B cell (primary cell): ENCODE measurements at regions not wholly inside any gene's neighbourhood (a gene's known extent, or its start where the extent isn't known, plus 50 kb on each side); places are given as distances from the start of the nearest gene placed in this dataset.
A peak's percentile ranks its signal among the peaks of the same experiment; 100 is the strongest.

Experiments used
- ATAC-seq: fragments of 200-7000 bp; cut with Tn5 transposase; one replicate; pipeline ENCODE4 v1.10.0; 2021; ENCODE audit warnings: low read depth, mild to moderate bottlenecking, moderate number of reproducible peaks, moderate library complexity
- CTCF ChIA-PET: fragments of 350-600 bp; sonication (Branson Sonifier 250); formaldehyde crosslinking; loops from one replicate; lab custom pipeline; 2021; ENCODE audit warnings: antibody characterized with exemption, inconsistent platforms; lab: Charles Lee
- POLR2A ChIA-PET: fragments of 350-600 bp; sonication (Branson Sonifier 250); formaldehyde crosslinking; loops from one replicate; lab custom pipeline; 2021; ENCODE audit warnings: antibody characterized with exemption; lab: Charles Lee
- DNase-seq: peaks from one replicate; pipeline ENCODE4 v3.0.0; 2013
- H2AFZ ChIP-seq: 2 replicates; pipeline ENCODE4 v1.6.1; 2012; ENCODE audit warnings: mild to moderate bottlenecking, low read depth, low read length; ENCODE audit not compliant: insufficient read depth, poor library complexity, severe bottlenecking
- H3K27ac ChIP-seq, 2 donors: 1 replicate in 1 of 2; 2 replicates in 1 of 2; pipeline ENCODE4 v1.5.1; 2012 to 2013; ENCODE audit warnings: low read length in 2 of 2, mild to moderate bottlenecking in 2 of 2, moderate library complexity in 1 of 2
- H3K27me3 ChIP-seq, 4 experiments: fragments of 200-600 bp in 1 of 4; sonication (generic) in 1 of 4; replicated peaks in 1 of 4; 1 replicate in 2 of 4; 2 replicates in 2 of 4; pipeline versions ENCODE4 v1.6.1 to v1.7.0; 2013 to 2016; ENCODE audit warnings: low read length in 3 of 4, mild to moderate bottlenecking in 2 of 4, mixed read lengths in 1 of 4, moderate library complexity in 1 of 4; ENCODE audit not compliant: insufficient read depth in 4 of 4, control insufficient read depth in 3 of 4; ENCODE audit errors: control extremely low read depth in 1 of 4
- H3K36me3 ChIP-seq, 2 experiments: replicated peaks in 1 of 2; 1 replicate in 1 of 2; 2 replicates in 1 of 2; pipeline versions ENCODE4 v1.6.1 to v1.7.1; 2013; ENCODE audit warnings: low read length in 1 of 2; ENCODE audit not compliant: insufficient read depth in 2 of 2, control insufficient read depth in 1 of 2; ENCODE audit errors: control extremely low read depth in 1 of 2, extremely low read depth in 1 of 2
- H3K4me1 ChIP-seq, 2 donors: fragments of 200-600 bp in 1 of 2; sonication (generic) in 1 of 2; 1 replicate in 1 of 2; 2 replicates in 1 of 2; pipeline versions ENCODE4 v1.5.1 to v1.6.1; 2013 to 2017; ENCODE audit warnings: low read length in 2 of 2; ENCODE audit not compliant: control insufficient read depth in 2 of 2, insufficient read depth in 2 of 2
- H3K4me2 ChIP-seq: replicated peaks from 2 replicates; pipeline ENCODE3; 2012; ENCODE audit warnings: mild to moderate bottlenecking, low read depth, low read length; ENCODE audit not compliant: poor library complexity, severe bottlenecking
- H3K4me3 ChIP-seq, 5 experiments: fragments of 200-600 bp in 1 of 5; sonication (generic) in 1 of 5; 1 replicate in 3 of 5; 2 replicates in 2 of 5; pipeline versions ENCODE4 v1.5.1 to v1.7.0; 2011 to 2016; ENCODE audit warnings: low read length in 4 of 5, mild to moderate bottlenecking in 4 of 5, low read depth in 2 of 5, control low read depth in 1 of 5, moderate library complexity in 1 of 5; ENCODE audit not compliant: insufficient read depth in 1 of 5; ENCODE audit errors: control extremely low read depth in 1 of 5, extremely low read depth in 1 of 5
- H3K79me2 ChIP-seq: fragments of 200-600 bp; sonication (generic); one replicate; pipeline ENCODE4 v1.6.0; 2016; ENCODE audit warnings: low read length; ENCODE audit not compliant: control insufficient read depth, insufficient read depth
- H3K9ac ChIP-seq: fragments of 200-600 bp; sonication (generic); 2 replicates; pipeline ENCODE4 v1.6.1; 2017; ENCODE audit warnings: mild to moderate bottlenecking, low read length, moderate library complexity
- H3K9me3 ChIP-seq, 3 donors: one replicate each; pipeline versions ENCODE4 v1.6.1 to v1.7.1; 2013; ENCODE audit warnings: low read length in 2 of 3; ENCODE audit not compliant: control insufficient read depth in 2 of 3, insufficient read depth in 1 of 3; ENCODE audit errors: control extremely low read depth in 1 of 3
- H4K20me1 ChIP-seq: 2 replicates; pipeline ENCODE4 v1.6.0; 2012; ENCODE audit warnings: mild to moderate bottlenecking, low read length; ENCODE audit not compliant: insufficient read depth, control insufficient read depth, poor library complexity, severe bottlenecking
- H3K27ac Mint-ChIP-seq: one replicate; pipeline ENCODE4 v1.8.0; 2021; ENCODE audit warnings: mixed read lengths
- H3K27me3 Mint-ChIP-seq: one replicate; pipeline ENCODE4 v1.8.0; 2021; ENCODE audit warnings: mixed read lengths
- H3K4me1 Mint-ChIP-seq: one replicate; pipeline ENCODE4 v1.8.0; 2021; ENCODE audit warnings: mixed read lengths
- H3K4me3 Mint-ChIP-seq: one replicate; pipeline ENCODE4 v1.8.0; 2021; ENCODE audit warnings: mixed read lengths
- H3K9me3 Mint-ChIP-seq: one replicate; pipeline ENCODE4 v1.8.0; 2022; ENCODE audit warnings: mixed read lengths; ENCODE audit not compliant: insufficient read depth
- EZH2 ChIP-seq: IDR thresholded peaks from 2 replicates; pipeline ENCODE4 v1.6.1; 2012; ENCODE audit warnings: borderline replicate concordance, low read depth, mild to moderate bottlenecking, moderate library complexity, low read length; ENCODE audit not compliant: insufficient read depth, poor library complexity, severe bottlenecking
- WGBS: methylation state at CpG from one replicate; pipeline ENCODE4 v1.1.5; 2013; ENCODE audit warnings: missing lambda C conversion rate; ENCODE audit not compliant: insufficient coverage; 5-methylcytosine and 5-hydroxymethylcytosine counted together
- intact Hi-C: fragments of 100-400 bp; cut with micrococcal nuclease; formaldehyde crosslinking; loops from one replicate; pipeline ENCODE4 v1.10.0; 2022
- TF ChIP-seq, protein P1 (sequence below): fragments of 200-600 bp; IDR thresholded peaks from one replicate; pipeline ENCODE4 v1.8.0; 2022; ENCODE audit warnings: antibody characterized with exemption, mild to moderate bottlenecking

DNA sequence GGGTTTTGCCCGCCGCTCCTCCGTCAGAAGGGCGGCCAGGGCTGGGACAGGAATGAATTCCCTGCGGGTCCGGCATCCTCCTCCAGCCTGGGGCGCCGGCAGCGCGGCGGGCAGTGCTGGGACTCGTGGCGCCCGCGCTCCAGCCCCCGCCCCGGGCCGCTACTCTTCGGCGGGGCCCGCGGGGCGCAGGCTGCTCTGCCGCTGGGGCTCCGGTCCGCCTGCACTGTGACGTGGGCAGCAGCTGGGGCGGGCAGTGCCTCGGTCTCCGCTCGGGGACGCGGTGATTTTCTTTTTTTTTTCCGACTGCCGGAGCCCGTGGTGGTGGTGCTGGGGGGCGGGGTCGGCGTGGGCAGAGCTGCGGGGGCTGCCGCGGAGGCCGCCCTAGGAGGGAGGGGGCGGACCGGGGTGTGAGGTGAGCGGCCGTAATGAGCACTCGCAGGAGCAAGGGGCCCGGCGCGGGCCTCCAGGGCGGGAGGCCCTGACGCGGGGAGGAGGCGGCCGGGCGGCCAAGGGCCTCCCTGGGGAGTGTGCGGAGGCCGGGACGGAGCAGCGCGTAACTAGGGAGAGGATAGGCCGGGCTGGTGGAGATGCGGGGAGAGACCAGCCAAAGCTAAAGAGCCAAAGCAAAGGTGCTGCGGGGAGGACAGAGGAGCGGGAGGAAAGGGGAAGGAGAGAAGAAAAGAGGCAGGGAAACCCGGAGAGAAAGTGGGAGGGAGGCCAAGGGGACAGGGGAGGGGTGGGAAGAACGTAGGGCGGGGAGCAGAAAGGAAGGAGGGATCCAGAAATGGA is 73.3 kb upstream of the ZBED5 start:
- Histone ChIP-seq H3K27ac (peak overlapping the region in 1 of 2 donors; percentile 31), H3K4me1 (peaks cover 22 to 24% of the 10 kb centered on the region in 2 donors), H4K20me1 (no peaks in the 10 kb centered on the region), H3K4me3 (peak overlapping the region in 4 of 5 experiments; percentile 41 to 77 (median 60)), H3K9ac (peak overlapping the region; percentile 74), H2AFZ (peak overlapping the region; percentile 95), H3K27me3 (peaks cover 0 to 44% (median 28%) of the 10 kb centered on the region in 4 experiments), H3K4me2 (peak overlapping the region; percentile 99), H3K79me2 (no peaks in the 10 kb centered on the region), H3K36me3 (no peaks in the 10 kb centered on the region), H3K9me3 (no peaks in the 10 kb centered on the region)
- H3K27ac Mint-ChIP-seq, result no peak overlapping the region
- POLR2A ChIA-PET, result interaction anchor here (0.7 to 1.6 kb wide), 6 partner anchors 49 to 122 kb away, joined by 3 to 12 read pairs (median 7); partner anchors contain the start of genes EIF4G2 and ZBED5
- no peak for TF ChIP-seq EZH2
- TF ChIP-seq, protein P1, sequence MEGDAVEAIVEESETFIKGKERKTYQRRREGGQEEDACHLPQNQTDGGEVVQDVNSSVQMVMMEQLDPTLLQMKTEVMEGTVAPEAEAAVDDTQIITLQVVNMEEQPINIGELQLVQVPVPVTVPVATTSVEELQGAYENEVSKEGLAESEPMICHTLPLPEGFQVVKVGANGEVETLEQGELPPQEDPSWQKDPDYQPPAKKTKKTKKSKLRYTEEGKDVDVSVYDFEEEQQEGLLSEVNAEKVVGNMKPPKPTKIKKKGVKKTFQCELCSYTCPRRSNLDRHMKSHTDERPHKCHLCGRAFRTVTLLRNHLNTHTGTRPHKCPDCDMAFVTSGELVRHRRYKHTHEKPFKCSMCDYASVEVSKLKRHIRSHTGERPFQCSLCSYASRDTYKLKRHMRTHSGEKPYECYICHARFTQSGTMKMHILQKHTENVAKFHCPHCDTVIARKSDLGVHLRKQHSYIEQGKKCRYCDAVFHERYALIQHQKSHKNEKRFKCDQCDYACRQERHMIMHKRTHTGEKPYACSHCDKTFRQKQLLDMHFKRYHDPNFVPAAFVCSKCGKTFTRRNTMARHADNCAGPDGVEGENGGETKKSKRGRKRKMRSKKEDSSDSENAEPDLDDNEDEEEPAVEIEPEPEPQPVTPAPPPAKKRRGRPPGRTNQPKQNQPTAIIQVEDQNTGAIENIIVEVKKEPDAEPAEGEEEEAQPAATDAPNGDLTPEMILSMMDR, result no peak
- H3K4me1 Mint-ChIP-seq, result peaks cover 16% of the 10 kb centered on the region
- peak overlapping the region; percentile 87 for H3K4me3 Mint-ChIP-seq
- DNase-seq, result peak; percentile 66
- intact Hi-C loops, result loop anchor here (5.0 to 10.0 kb wide), 5 partner anchors 46 to 911 kb away; partner anchors contain the start of genes EIF4G2, GALNT18 and USP47
- WGBS, result under 1% methylated on average over 67 of the region's 69 CpGs
- CTCF ChIA-PET, result interaction anchor here (0.6 to 6.1 kb wide), 15 partner anchors 10 to 856 kb away, joined by 3 to 154 read pairs (median 4); no protein-coding TSS in a partner anchor
- H3K27me3 Mint-ChIP-seq, result peaks cover 38% of the 10 kb centered on the region
- no peaks in the 10 kb centered on the region for H3K9me3 Mint-ChIP-seq
- ATAC-seq, result peak; percentile 50
